ENCODE measurements at regions not wholly inside any gene's neighbourhood (a gene's known extent, or its start where the extent isn't known, plus 50 kb on each side); places are given as distances from the start of the nearest gene placed in this dataset.

GRCh38 chr11:109973486-109973885 lies 119.7 kb upstream of the ZC3H12C start:
- TF ChIP-seq CTCF (IDR thresholded peaks at IDR 0.05) (no peak), POLR2AphosphoS5 (IDR thresholded peaks at IDR 0.05; ENCODE audit: insufficient read depth in 1 of 2, low read depth in 1 of 2) (no peak), POLR2A (IDR thresholded peaks at IDR 0.05) (no peak)
